CMK (cell line): ENCODE measurements at regions not wholly inside any gene's neighbourhood (a gene's known extent, or its start where the extent isn't known, plus 50 kb on each side); places are given as distances from the start of the nearest gene placed in this dataset.

Experiments used
- DNase-seq: peaks from one replicate; pipeline ENCODE4 v3.0.0-alpha.2; 2010; ENCODE audit warnings: low read depth

- DNase-seq = no peak
These were observed 88.2 kb upstream of the NAA20 start for GRCh38 chr20:19929012-19929360.

DNA sequence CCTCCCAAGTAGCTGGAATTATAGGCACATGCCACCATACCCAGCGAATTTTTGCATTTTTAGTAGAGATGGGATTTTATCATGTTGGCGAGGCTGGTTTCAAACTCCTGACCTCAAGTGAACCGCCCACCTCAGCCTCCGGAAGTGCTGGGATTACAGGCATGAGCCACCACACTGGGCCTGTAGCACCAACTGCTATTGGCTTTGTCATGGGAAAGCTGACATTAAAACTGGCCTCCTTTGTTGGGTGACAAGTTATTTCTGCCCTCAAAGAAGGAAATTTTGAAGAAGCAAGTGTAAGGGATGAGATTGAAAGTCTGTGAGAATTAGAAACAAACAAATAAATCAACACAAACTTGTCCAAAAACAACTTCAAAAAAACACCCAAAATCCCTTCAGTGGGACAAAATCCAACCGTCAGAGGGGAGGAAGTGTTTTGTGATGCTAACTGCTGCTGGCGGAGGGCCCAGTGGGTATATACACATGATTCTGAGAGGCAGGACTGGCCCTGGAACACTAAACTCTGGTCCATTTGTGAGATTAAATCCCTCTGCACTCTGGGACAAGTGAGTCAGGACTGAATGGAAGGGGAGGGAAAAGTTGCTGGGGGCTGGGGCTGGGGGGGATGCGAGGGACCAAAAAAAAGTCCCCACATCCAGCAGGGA lies 87.5 kb upstream of the NAA20 start:
- no peak for DNase-seq

- DNase-seq = no peak
These were observed 86.7 kb upstream of the NAA20 start for GRCh38 chr20:19930426-19930825.

DNA sequence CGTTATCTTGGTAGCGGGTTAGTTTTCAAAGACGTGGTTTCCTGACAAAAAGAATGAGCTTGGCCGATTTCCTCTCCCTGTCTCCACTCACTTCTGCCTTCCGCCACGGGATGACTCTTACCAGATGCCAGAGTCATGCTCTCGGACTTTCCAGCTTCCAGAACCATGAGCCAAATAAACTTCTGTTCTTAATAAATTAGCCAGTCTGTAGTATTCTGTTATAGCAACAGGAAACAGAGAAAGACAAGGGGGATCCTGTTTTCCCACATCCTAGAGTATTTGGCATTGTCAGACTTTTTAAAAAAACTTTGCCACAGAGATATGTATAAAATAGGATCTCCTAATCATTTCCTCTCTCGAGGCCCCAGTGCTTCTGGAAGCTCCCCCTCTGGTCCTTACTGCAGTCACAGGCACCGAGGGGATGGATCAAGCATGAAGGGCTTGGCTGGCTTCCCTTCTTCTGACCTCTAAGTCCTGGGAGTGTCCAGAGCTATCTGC lies 84.9 kb upstream of the NAA20 start:
- DNase-seq = no peak

DNA sequence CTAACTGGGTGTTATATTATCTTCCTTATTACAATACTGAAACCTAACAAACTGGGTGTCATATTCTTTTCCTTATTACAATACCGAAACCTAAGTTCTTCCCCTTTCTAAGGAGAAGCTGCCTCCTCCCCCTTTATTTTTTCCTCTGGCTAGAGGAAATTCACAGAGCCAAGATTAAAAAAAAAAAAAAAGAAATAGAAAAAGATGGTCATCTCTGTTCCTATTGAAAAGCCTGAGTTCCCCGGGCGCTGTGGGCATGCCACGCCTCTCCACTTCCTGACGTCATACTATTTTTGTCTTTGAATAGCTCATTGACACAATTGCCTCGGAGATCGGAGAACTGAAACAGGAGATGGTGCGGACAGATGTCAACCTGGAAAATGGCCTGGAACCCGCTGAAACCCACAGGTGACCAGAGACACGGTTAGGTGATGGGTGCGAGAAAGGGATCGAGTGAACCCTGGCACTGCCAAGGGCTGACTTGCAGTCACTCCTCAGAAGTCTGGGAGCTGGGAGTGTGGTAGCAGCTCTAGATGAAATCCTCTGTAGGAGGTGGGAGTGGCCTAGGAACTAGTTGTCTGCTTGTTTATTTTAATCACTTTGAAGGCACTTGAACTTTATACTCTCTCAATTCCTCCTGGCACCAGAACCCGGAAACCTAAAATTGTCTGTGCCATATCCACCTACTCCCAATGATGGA lies 82.2 kb upstream of the NAA20 start:
- DNase-seq = no peak

- DNase-seq = no peak
These were observed 81.3 kb upstream of the NAA20 start for GRCh38 chr20:19935842-19936241.

DNA sequence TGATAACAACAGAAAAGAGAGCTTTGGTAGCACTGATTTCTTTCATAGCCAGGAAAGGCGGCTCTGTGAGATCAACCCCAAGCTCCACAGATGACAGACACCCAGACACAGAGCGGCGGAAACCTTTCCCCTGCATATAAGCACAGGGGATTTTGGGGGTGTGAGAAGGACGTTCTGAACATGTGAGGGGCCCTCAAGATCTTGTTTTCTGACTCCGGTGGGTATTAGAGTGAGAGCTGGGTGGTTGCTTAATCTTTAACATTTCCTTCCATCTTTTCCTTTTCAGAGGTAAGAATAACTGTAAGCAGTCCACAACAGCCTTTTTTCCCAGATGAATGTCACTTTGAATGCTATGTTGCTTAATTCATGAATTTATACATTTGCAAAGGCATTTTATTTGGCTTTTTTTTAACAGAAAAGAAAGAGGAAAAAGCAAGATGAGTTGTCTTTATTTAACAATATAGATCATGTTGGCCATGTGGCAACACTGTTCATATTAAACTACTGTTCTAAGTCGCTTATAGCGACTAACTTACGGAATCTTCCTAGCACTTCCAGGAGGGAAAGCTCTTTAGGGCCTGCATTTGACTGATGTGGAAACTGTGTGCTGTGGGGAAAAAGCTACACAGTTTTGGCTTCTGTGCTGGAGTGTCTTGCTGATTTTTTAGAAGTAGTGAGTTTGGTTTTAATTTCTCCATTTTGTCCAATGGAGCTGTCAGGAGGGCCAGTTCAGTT lies 80.5 kb upstream of the NAA20 start:
- no peak for DNase-seq

DNA sequence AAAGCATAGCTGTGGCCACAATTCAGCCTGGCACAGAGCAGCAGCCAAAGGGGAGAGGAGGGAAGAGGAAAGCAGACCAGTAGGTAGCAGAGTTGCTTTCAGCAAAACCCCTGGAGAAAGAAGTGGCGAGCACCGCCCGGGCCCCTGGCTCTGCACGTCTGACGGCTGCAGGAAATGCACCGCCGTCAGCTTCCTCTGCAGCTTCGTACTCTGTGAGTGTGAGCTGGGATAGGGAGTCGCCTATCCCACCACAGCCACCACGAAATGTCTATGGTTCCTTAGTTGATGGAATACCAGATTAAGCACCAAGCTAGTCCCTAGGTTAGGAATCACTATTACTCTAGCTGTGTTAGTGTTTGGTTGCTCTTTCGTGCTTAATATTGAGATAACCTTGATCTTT lies 79.9 kb upstream of the NAA20 start:
- no peak for DNase-seq

GRCh38 chr20:19937651-19938420 lies 79.3 kb upstream of the NAA20 start:
- no peak for DNase-seq

- DNase-seq = no peak
These were observed 78.6 kb upstream of the NAA20 start for GRCh38 chr20:19938421-19939090.

DNA sequence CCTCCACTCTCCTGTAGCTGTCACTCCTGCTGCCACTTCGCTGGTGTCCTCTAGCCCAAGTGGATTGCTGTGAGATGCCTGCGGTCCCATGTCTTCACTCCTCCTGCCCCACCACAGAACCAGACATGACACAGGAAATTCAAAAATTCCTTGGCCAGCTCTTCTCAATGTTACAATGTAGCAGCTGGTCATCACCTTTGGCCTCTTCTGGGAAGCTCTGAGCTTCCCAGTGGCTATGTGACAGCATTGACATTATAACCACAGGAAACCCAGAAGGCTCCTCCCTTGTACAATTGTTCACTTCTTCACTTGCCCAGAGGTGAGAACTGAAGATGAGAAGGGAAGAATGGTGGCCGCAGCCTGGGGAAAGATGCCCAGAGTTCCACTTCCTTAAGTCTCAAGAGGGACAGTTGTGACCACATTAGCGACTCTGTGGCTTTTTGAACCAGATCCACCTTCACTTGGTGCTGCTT lies 76.1 kb upstream of the NAA20 start:
- DNase-seq = no peak

- DNase-seq = no peak
These were observed 74.6 kb upstream of the NAA20 start for GRCh38 chr20:19942611-19943010.

DNA sequence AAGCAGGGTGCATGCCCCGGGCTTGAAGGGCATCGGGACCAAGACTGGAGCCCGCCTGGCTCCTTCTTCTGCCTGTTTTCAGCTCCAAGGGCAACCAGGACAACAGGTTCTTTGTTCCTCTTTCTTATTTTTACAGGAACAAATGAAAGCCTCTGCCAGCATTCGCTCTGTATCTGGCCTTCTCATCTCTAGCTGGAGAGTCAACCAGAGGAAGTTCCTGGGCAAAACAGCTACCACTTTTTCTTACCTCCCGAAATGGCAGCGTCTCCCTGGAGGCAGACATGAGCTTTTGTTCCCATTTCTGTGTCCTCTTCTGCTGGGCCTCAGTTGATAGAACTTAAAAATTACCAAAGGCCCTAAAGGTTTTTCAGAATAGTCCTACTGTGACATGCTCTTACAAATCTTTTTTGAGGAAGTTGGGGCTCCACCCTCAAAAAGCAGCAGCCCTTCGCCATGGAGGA lies 74.1 kb upstream of the NAA20 start:
- no peak for DNase-seq

- no peak for DNase-seq
These were observed 72.2 kb upstream of the NAA20 start for GRCh38 chr20:19944772-19945459.

- DNase-seq = no peak
These were observed 71.2 kb upstream of the NAA20 start for GRCh38 chr20:19945732-19946670.

DNA sequence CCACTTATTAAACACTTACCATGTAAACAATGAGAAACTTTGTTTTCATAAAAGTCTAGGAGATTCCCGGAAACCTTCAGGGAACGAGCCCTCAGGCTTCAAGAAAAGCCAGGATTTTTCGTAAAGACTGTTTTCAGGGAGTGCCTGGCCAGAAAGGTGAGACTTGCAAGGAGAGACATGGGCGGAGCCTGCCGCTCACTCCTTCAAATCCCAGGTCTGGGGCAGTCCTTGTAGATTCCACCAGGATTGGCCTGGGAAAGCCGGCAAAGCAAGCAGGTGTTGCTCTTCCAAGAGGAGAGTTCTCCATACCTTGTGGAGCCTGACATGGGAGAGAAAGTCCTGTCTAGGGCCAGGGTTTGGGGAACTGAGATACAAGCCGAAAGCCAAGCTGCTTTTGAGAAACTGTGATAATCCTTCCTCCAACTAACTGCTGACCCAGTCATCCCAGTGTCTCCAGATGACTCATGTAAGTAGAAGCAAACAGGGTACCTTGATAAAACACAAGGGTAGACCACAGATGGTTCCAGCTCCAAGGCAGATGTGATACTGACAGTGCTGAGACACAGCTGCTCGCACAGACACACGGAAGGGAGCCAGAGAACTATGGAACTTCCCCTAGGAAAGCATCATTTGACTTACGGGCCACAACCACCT lies 69.4 kb upstream of the NAA20 start:
- DNase-seq = no peak

- DNase-seq = no peak
These were observed 67.8 kb upstream of the NAA20 start for GRCh38 chr20:19949195-19949867.

DNA sequence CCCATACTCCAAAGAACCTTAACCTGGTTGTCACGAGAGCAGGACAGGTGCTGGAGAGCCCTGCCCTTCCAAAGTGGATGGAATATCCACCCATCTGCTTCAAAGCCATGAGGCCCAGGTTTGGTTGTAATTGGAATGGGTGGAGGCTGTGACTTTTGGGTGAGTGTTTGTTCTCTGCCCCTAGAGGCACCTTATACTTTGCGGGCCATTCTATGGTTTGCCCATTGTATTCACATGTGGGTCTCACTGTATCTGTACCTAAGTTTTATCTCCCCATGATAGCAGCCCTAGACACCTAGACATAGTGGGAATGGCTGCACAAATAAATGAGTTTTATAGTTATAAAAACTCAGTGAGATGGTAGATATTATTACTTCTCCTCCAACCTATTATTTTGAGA lies 67.1 kb upstream of the NAA20 start:
- DNase-seq = no peak

DNA sequence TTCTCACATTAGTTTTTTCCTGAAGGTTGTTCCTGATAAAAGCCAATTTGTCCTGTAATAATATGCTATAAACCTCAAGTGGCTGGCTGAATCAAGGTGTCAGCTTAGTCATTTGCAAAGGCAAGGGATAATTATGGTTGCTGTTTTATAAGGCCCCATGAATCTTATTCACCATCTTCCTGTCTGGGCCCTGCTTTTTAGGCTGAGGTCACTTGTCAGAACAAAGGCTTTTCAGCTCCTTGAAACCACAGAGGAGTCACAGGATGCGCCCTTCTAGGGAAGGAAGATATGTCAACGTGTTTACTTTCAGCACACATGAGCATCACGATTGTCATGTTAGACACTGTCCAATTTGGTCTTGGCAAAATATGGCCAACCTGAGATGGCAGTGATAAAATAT lies 64.8 kb upstream of the NAA20 start:
- DNase-seq = no peak
